Ovary (tissue), 7 donors: ENCODE measurements at regions not wholly inside any gene's neighbourhood (a gene's known extent, or its start where the extent isn't known, plus 50 kb on each side); places are given as distances from the start of the nearest gene placed in this dataset.

Experiments used
- DNase-seq, 5 donors: peaks; one replicate each; pipeline ENCODE4 v3.0.0-alpha.2; 2019 to 2020
- H3K27ac ChIP-seq, 2 donors: fragments of 200-600 bp; one replicate each; pipeline versions ENCODE4 v1.5.1 to v1.8.0; 2019 to 2022
- H3K27me3 ChIP-seq: fragments of 200-600 bp; one replicate; pipeline ENCODE4 v1.8.0; 2022
- H3K36me3 ChIP-seq: fragments of 200-600 bp; sonication (generic); one replicate; pipeline ENCODE4 v1.5.1; 2019
- H3K4me1 ChIP-seq: one replicate; pipeline ENCODE4 v1.8.1; 2013; ENCODE audit warnings: mild to moderate bottlenecking, moderate library complexity; ENCODE audit not compliant: insufficient read depth
- H3K4me3 ChIP-seq: fragments of 200-600 bp; sonication (generic); one replicate; pipeline ENCODE4 v1.5.1; 2017
- H3K9me3 ChIP-seq, 2 donors: fragments of 200-600 bp in 1 of 2; sonication (generic) in 1 of 2; one replicate each; pipeline versions ENCODE4 v1.5.1 to v1.8.1; 2013 to 2019; ENCODE audit warnings: mild to moderate bottlenecking in 1 of 2, moderate library complexity in 1 of 2
- EP300 ChIP-seq: sonication (generic); formaldehyde crosslinking; IDR thresholded peaks from one replicate; pipeline ENCODE4 v1.6.1; 2017; ENCODE audit warnings: antibody characterized with exemption
- POLR2A ChIP-seq: fragments of 450-650 bp; IDR thresholded peaks from one replicate; pipeline ENCODE4 v1.6.1; 2017; ENCODE audit warnings: antibody characterized with exemption, mild to moderate bottlenecking, moderate library complexity
- WGBS, 3 donors: extraction: QIAGEN DNeasy Blood & Tissue Kit in 1 of 3; methylation state at CpG; one replicate each; pipeline versions ENCODE4 v1.1.5 to v1.1.7; 2013 to 2017; 5-methylcytosine and 5-hydroxymethylcytosine counted together
- intact Hi-C, 4 donors: fragments of 100-400 bp; cut with DNase I; formaldehyde crosslinking; loops; one replicate each; pipeline versions ENCODE4 v1.11.0 to v1.15.1; 2022 to 2023
- TF ChIP-seq, protein P1 (sequence below), 3 donors: fragments of 450-650 bp in 2 of 3; fragments of 200-600 bp in 1 of 3; IDR thresholded peaks; one replicate each; pipeline versions ENCODE4 v1.5.1 to v1.8.0; 2016 to 2022; ENCODE audit warnings: antibody characterized with exemption in 3 of 3, mild to moderate bottlenecking in 1 of 3
- donor health status: DM: no; HTN: no; CAD: no; lungs with moderate emphysema.
- donor health status: DM: no; HTN: no; CAD: no.
- donor health status: Bipolar disorder and iron deficiency.
- donor health status: DM: no; HTN: no; CAD: no.
- donor health status: DM: yes; HTN: yes; CAD: no.

DNA sequence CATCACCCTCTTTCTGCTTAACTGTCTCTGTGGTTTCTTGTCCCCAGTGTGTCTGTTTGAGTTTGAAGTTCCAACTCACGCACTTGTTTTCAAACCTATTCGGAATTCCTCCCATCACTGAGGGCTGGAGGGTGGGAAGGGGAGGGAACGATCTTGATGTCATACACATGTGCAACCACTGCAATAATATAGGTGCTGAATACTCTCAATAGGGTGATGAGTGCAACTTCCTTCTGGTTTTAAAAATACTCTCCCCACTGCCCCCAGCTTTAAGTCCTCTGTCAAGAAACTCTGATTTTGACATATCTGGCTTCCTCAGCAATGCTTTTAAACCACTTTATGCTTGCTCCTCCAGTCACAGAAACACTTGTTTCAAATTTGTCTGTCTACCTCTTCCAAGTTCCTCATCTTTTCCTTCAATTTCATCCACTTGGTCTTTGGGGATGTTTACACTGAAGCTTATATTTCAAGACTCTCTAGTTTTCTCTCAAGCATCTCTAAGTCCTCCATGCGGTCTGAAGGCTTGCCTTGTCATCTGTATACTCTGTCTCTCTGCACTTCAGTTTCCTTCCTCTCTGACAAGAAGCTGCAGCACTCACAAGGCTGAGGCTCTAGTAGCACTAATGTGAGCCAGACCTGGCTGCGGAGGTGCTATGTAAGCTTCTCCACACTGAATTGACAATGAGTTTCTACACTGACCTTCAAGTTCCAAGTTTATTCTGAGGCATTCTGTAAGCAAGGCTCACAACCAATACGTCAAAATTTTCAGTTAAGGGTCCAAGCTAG lies 422.3 kb downstream of the ZEB2 start:
- H3K4me3 ChIP-seq = no peak overlapping the region
- 90 to 93% (median 93%) methylated on average over 6 of the region's 6 CpGs for WGBS, 3 donors
- intact Hi-C loops = no loop called here

DNA sequence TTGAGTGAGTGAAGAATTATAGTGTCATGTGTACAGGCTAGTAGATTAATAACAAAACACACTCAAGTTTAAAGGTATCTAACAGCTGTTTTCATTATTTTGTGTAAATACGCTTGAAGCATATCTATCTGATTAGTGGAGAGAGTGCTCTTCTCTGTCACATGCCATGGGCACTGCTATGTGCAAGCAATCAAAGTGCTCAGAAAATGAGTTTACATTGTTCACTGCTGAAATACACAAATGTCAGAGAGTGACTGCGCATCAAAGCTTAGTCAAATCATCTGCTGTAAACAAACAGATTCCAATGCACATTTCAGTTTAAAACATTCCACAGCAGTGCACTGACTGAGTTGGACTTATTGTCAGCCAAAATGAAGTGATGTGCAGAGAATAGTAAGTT lies 423.4 kb downstream of the ZEB2 start:
- no peak for TF ChIP-seq POLR2A
- TF ChIP-seq, protein P1, sequence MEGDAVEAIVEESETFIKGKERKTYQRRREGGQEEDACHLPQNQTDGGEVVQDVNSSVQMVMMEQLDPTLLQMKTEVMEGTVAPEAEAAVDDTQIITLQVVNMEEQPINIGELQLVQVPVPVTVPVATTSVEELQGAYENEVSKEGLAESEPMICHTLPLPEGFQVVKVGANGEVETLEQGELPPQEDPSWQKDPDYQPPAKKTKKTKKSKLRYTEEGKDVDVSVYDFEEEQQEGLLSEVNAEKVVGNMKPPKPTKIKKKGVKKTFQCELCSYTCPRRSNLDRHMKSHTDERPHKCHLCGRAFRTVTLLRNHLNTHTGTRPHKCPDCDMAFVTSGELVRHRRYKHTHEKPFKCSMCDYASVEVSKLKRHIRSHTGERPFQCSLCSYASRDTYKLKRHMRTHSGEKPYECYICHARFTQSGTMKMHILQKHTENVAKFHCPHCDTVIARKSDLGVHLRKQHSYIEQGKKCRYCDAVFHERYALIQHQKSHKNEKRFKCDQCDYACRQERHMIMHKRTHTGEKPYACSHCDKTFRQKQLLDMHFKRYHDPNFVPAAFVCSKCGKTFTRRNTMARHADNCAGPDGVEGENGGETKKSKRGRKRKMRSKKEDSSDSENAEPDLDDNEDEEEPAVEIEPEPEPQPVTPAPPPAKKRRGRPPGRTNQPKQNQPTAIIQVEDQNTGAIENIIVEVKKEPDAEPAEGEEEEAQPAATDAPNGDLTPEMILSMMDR (IDR thresholded peaks at IDR 0.05) = no peak
- TF ChIP-seq EP300 = no peak
- no peaks in the 10 kb centered on the region for H3K4me1 ChIP-seq
- H3K27me3 ChIP-seq = no peaks in the 10 kb centered on the region
- no peaks in the 10 kb centered on the region for H3K36me3 ChIP-seq
- no peak overlapping the region for H3K4me3 ChIP-seq
- DNase-seq = no peak
- no peak overlapping the region for H3K27ac ChIP-seq
- no peaks in the 10 kb centered on the region for H3K9me3 ChIP-seq
- intact Hi-C loops = no loop called here
- 93 to 97% (median 94%) methylated on average over 2 of the region's 2 CpGs for WGBS, 3 donors

More for the DNA sequence above, 422.3 kb downstream of the ZEB2 start:
- Histone ChIP-seq H3K27ac (no peak overlapping the region), H3K27me3 (no peaks in the 10 kb centered on the region), H3K4me1 (no peaks in the 10 kb centered on the region), H3K9me3 (no peaks in the 10 kb centered on the region), H3K36me3 (no peaks in the 10 kb centered on the region)
- DNase-seq = no peak
- no peak for TF ChIP-seq POLR2A
- TF ChIP-seq, protein P1 (IDR thresholded peaks at IDR 0.05) = no peak
- TF ChIP-seq EP300 = no peak

DNA sequence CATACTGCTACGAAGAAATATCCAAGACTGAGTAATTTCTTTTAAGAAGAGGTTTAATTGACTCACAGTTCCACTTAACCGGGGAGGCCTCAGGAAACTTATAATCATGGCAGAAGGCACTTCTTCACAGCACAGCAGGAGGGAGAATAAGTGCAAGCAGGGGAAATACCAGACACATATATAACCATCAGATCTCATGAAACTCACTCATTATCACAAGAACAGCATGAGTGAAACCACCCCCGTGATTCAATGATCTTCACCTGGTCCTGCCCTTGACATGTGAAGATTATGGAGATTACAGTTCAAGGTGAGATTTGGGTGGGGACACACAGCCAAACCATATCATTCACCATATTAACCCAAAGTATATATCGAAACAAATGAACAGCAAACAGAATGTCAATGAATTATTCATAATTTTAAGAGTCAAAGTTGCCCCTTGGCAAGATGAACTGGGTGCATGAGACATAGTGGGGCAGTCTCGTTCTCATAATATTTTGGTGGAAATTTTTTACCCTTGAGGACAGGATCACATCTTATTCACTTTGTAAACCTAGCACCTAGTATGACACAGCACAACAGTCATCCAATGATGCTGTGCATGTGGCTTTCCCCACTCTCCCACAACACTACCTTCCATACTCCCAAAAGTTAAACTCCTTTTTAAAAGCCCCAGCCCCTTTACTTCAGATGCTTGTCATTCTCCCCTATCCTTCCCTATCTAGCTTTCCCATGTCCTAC lies 425.3 kb downstream of the ZEB2 start:
- Histone ChIP-seq H3K4me1 (no peaks in the 10 kb centered on the region), H3K27ac (no peak overlapping the region), H3K36me3 (no peaks in the 10 kb centered on the region), H3K9me3 (no peaks in the 10 kb centered on the region), H3K4me3 (no peak overlapping the region), H3K27me3 (no peaks in the 10 kb centered on the region)
- 93 to 95% (median 94%) methylated on average over 5 of the region's 5 CpGs for WGBS, 3 donors
- TF ChIP-seq POLR2A = no peak
- TF ChIP-seq EP300 = no peak
- TF ChIP-seq, protein P1 (IDR thresholded peaks at IDR 0.05) = no peak
- intact Hi-C loops = no loop called here
- DNase-seq = no peak

DNA sequence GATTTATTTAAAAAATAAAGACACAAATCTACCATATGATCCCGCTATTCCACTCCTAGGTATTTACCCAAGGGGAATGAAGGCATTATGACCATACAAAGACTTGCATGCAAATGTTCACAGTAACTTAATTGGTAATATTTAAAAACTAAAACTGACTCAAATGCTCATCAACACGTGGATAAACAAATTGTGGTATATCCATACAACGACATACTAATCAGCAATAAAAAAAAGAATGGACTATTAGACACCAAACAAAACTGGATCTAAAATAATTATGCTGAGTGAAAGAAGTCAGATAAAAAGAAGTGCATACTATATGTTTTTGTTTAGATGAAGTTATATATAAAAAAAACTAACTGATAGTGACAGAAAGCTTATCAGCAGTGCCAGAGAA lies 428.3 kb downstream of the ZEB2 start:
- 95 to 97% (median 96%) methylated on average over 3 of the region's 3 CpGs for WGBS, 3 donors

More for the DNA sequence above, 428.3 kb downstream of the ZEB2 start:
- TF ChIP-seq, protein P1 (IDR thresholded peaks at IDR 0.05) = no peak
- TF ChIP-seq EP300 (no peak), POLR2A (no peak)
- no peaks in the 10 kb centered on the region for H3K27me3 ChIP-seq
- no peaks in the 10 kb centered on the region for H3K4me1 ChIP-seq
- H3K36me3 ChIP-seq = no peaks in the 10 kb centered on the region
- H3K4me3 ChIP-seq = no peak overlapping the region
- no peaks in the 10 kb centered on the region for H3K9me3 ChIP-seq
- DNase-seq = no peak
- intact Hi-C loops = no loop called here
- no peak overlapping the region for H3K27ac ChIP-seq
